ENCODE measurements at regions not wholly inside any gene's neighbourhood (a gene's known extent, or its start where the extent isn't known, plus 50 kb on each side); places are given as distances from the start of the nearest gene placed in this dataset.

DNA sequence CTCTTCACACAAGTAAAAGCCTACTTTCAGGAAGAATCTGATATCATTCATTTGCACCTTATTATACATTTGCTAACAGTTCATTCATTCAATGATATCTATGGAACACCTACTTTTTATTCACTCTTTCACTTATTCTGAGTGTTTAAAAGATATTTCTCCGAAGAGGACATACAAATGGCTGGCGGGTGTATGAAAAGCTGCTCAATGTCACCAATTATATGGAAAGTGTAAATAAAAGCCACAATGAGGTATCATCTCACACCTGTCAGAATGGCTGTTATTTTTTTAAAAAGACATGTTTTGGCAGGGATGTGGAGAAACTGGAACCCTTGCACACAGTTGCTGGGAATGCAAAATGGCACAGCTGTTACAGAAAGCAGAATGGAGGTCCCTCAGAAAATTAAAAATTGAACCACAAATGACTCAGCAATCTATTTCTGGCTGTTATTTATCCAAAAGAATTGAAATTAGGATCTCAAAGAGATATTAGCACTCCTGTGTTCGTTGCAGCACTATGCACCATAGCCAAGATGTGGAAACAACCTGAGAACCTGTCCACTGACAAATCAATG, 127.6 kb upstream of the IRS2 start:
- DNase-seq (ENCODE audit: low spot score in 2 of 2) = no peak
- Histone ChIP-seq H3K27me3 (no peaks in the 10 kb centered on the region), H3K36me3 (no peaks in the 10 kb centered on the region), H3K4me1 (peaks cover 0 to 12% of the 10 kb centered on the region in 2 donors), H3K4me3 (no peak overlapping the region), H3K9me3 (no peaks in the 10 kb centered on the region), H3K27ac (no peak overlapping the region)
- intact Hi-C loops (cut with DNase I) = no loop called here
- TF ChIP-seq, protein P1, sequence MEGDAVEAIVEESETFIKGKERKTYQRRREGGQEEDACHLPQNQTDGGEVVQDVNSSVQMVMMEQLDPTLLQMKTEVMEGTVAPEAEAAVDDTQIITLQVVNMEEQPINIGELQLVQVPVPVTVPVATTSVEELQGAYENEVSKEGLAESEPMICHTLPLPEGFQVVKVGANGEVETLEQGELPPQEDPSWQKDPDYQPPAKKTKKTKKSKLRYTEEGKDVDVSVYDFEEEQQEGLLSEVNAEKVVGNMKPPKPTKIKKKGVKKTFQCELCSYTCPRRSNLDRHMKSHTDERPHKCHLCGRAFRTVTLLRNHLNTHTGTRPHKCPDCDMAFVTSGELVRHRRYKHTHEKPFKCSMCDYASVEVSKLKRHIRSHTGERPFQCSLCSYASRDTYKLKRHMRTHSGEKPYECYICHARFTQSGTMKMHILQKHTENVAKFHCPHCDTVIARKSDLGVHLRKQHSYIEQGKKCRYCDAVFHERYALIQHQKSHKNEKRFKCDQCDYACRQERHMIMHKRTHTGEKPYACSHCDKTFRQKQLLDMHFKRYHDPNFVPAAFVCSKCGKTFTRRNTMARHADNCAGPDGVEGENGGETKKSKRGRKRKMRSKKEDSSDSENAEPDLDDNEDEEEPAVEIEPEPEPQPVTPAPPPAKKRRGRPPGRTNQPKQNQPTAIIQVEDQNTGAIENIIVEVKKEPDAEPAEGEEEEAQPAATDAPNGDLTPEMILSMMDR (IDR thresholded peaks at IDR 0.05) = no peak

DNA sequence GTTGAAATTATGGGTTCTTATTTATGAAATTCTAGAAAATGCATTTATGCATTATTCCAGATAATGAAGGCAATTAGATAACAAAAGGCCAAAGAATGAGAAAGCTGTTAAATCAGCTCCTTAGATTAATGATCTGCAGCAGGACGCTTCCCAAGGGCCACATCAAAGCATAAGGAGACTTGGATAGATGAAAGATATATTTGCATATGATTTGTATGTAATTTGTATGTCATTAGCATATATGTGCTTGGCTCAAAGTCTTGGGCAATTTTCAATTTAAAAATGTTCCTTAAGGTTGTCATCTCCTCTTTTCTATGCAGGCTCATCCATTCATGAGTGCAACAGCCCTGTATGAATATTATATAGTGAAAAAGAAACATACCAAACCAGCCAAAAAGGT, 126.8 kb upstream of the IRS2 start:
- peaks cover 0 to 7% of the 10 kb centered on the region in 2 donors for H3K4me1 ChIP-seq
- TF ChIP-seq, protein P1 (IDR thresholded peaks at IDR 0.05) = no peak
- H3K36me3 ChIP-seq = no peaks in the 10 kb centered on the region
- intact Hi-C loops (cut with DNase I) = no loop called here
- no peak for DNase-seq (ENCODE audit: low spot score in 2 of 2)
- no peaks in the 10 kb centered on the region for H3K9me3 ChIP-seq
- H3K4me3 ChIP-seq = no peak overlapping the region
- H3K27me3 ChIP-seq = no peaks in the 10 kb centered on the region
- H3K27ac ChIP-seq = no peak overlapping the region

DNA sequence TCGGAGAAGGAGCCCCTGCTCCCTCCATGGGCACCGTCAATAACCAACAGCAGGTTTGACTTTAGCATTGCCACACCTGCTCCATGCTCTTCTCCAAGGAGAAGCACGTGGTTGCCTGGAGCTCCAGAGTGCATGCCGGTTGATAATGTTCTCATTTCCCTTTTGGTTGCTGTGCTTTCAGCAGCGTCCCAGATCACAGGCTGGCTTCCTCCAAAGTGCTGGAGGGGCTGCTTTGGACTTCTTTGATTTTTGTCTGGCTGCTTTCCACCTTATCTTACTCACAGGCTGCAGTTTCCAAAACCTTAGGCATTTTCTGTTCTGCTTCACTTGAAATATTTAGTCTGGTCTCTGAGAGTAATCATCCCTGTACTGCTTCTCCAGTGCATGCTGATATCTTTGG, 123.8 kb upstream of the IRS2 start:
- Histone ChIP-seq H3K36me3 (no peaks in the 10 kb centered on the region), H3K4me3 (no peak overlapping the region), H3K9me3 (no peaks in the 10 kb centered on the region), H3K4me1 (peaks cover 0 to 2% of the 10 kb centered on the region in 2 donors), H3K27ac (no peak overlapping the region), H3K27me3 (no peaks in the 10 kb centered on the region)
- intact Hi-C loops (cut with DNase I) = no loop called here
- DNase-seq (ENCODE audit: low spot score in 2 of 2) = no peak
- TF ChIP-seq, protein P1 (IDR thresholded peaks at IDR 0.05) = no peak

DNA sequence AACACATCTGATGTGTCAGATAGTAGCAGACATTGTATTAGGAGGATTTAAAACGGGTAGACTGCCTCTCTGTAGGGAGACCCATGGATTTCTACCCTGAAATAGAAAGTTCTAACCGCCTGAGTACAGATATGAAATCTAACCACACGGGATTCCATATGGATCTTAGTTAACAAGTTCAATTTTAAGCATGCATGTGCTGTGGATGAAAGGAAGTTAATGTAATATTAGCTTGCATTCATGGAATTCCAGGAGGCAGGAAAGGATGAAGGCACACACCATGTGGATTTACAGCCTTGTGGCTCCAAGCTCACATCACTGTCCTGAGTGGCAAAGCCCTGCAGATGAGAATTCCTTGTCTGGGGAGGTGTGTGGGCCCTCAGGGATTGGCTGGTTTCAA, 120.6 kb upstream of the IRS2 start:
- DNase-seq (ENCODE audit: low spot score in 2 of 2) = no peak
- TF ChIP-seq, protein P1 (IDR thresholded peaks at IDR 0.05) = no peak
- Histone ChIP-seq H3K9me3 (no peaks in the 10 kb centered on the region), H3K4me1 (peaks cover 0 to 2% of the 10 kb centered on the region in 2 donors), H3K27ac (no peak overlapping the region), H3K4me3 (no peak overlapping the region), H3K27me3 (no peaks in the 10 kb centered on the region), H3K36me3 (no peaks in the 10 kb centered on the region)
- intact Hi-C loops (cut with DNase I) = no loop called here

GRCh38 chr13:109904218-109904617, 117.8 kb upstream of the IRS2 start:
- Histone ChIP-seq H3K27ac (no peak overlapping the region), H3K4me1 (peaks cover 0 to 2% of the 10 kb centered on the region in 2 donors), H3K27me3 (no peaks in the 10 kb centered on the region), H3K9me3 (no peaks in the 10 kb centered on the region), H3K4me3 (no peak overlapping the region), H3K36me3 (no peaks in the 10 kb centered on the region)
- intact Hi-C loops (cut with DNase I) = no loop called here
- DNase-seq (ENCODE audit: low spot score in 2 of 2) = no peak
- TF ChIP-seq, protein P1 (IDR thresholded peaks at IDR 0.05) = no peak

DNA sequence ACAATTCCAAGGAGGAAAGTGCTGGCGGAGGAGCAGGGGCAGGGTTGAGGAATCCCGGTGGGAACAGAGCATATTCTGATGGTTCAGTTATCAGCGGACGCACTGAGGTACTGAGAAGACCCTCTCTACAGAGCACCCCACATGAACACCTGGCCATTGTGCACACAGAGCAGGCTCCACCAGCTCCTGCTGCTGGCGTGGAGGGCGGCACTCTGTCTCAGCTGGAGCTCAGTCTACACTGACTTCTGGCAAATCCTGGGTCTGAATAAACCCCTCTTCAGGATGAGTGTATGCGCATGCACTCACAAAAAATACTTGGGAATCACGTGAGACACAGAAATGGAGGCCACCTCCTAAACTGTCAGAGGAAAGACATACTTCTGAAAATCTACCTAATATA, 114.4 kb upstream of the IRS2 start:
- Histone ChIP-seq H3K27me3 (no peaks in the 10 kb centered on the region), H3K4me1 (peaks cover 0 to 2% of the 10 kb centered on the region in 2 donors), H3K36me3 (no peaks in the 10 kb centered on the region), H3K27ac (no peak overlapping the region), H3K9me3 (no peaks in the 10 kb centered on the region), H3K4me3 (no peak overlapping the region)
- no peak for DNase-seq (ENCODE audit: low spot score in 2 of 2)
- intact Hi-C loops (cut with DNase I) = no loop called here
- TF ChIP-seq, protein P1 (IDR thresholded peaks at IDR 0.05) = no peak

Data from ascending aorta (tissue), 2 donors.